ENCODE measurements at regions not wholly inside any gene's neighbourhood (a gene's known extent, or its start where the extent isn't known, plus 50 kb on each side); places are given as distances from the start of the nearest gene placed in this dataset.

DNA sequence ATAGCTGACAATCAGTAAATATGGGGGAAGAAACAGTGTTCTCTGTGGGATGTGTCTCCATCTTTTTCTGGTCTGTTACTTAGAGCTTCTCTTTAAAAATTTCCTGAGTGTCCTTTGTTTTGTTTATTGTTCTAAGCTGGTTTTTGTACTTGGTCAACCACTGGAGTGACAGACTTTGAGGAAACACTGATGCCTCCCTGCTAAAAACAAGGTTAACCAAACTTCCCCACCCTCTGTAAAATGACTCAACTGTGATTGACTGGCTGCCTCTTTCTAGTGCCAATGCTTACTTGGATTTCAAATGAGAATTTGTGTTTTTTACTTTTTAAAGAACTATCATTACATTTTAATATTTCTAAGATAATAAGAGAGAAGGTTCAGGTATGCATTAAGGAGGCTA lies 65.1 kb upstream of the SPINK5 start:
- H3K4me3 ChIP-seq (ENCODE audit: low read depth, low read length), result no peak overlapping the region
- TF ChIP-seq, protein P1, sequence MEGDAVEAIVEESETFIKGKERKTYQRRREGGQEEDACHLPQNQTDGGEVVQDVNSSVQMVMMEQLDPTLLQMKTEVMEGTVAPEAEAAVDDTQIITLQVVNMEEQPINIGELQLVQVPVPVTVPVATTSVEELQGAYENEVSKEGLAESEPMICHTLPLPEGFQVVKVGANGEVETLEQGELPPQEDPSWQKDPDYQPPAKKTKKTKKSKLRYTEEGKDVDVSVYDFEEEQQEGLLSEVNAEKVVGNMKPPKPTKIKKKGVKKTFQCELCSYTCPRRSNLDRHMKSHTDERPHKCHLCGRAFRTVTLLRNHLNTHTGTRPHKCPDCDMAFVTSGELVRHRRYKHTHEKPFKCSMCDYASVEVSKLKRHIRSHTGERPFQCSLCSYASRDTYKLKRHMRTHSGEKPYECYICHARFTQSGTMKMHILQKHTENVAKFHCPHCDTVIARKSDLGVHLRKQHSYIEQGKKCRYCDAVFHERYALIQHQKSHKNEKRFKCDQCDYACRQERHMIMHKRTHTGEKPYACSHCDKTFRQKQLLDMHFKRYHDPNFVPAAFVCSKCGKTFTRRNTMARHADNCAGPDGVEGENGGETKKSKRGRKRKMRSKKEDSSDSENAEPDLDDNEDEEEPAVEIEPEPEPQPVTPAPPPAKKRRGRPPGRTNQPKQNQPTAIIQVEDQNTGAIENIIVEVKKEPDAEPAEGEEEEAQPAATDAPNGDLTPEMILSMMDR (IDR thresholded peaks at IDR 0.05; ENCODE audit: insufficient read depth, low read length, missing control alignments), result no peak
- ChIA-PET CTCF (no interaction called here), POLR2A (no interaction called here)
- DNase-seq (ENCODE audit: low read depth, low spot score), result no peak

DNA sequence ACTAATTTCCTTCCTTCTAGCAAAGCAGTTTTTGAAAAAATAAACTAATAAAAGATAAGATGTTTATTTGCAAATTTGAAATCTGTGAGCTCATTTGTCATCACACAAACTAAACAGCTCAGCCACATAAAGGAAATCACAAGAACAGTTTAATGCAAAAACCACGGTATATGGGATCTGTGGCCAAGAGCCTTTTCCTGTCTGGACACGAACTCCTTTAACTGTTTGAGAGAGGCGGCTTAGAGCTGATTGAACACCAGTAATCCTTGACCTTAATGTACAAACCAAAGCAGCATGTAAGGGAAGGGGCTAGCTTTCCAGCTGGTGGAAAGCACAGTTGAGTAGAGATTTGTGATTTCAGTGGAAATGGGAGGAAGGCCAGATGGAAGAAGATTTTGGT lies 66.3 kb upstream of the SPINK5 start:
- POLR2A ChIA-PET, result no interaction called here
- no peak for DNase-seq (ENCODE audit: low read depth, low spot score)
- CTCF ChIA-PET, result no interaction called here
- no peak overlapping the region for H3K4me3 ChIP-seq (ENCODE audit: low read depth, low read length)
- TF ChIP-seq, protein P1 (IDR thresholded peaks at IDR 0.05; ENCODE audit: insufficient read depth, low read length, missing control alignments), result no peak

DNA sequence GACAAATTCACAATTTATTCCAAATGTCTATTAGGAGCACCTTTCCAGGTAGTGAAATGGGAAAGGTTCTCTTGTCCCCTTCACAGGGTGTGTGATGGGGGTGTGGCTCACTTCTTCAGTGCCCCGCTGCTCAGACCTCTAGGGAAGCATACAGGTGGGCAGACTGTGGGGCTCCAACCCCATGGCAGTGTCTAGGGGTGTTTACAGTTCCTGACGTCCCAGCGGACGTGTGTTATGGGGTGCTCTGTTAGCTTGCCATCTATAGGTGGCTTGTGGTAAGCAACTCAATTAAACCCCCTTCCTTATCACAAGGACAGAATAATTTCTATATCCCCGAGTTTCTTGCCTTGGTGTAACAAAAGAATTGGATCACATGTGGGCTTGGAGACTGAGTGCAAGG lies 67.4 kb upstream of the SPINK5 start:
- H3K4me3 ChIP-seq (ENCODE audit: low read depth, low read length), result no peak overlapping the region
- no peak for DNase-seq (ENCODE audit: low read depth, low spot score)
- POLR2A ChIA-PET, result no interaction called here
- TF ChIP-seq, protein P1 (IDR thresholded peaks at IDR 0.05; ENCODE audit: insufficient read depth, low read length, missing control alignments), result no peak
- CTCF ChIA-PET, result no interaction called here

DNA sequence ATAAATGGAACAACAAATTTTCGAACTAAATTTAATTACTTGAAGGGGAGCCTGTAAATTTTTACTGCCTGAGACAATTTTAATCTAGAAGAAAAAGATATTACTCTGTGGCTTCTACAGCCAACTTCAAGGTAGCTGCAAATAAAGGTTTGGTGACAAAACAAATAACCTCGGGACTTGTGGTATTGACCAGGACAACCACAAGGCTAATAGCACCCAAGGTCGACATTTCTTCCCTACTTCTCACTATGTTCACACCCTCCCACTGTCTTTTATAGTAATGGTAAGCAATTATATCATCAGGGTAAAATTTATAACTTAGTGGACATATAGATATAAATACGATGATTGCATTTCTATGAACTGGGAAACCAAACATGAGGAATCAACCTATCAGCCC lies 67.9 kb upstream of the SPINK5 start:
- TF ChIP-seq, protein P1 (IDR thresholded peaks at IDR 0.05; ENCODE audit: insufficient read depth, low read length, missing control alignments), result no peak
- no peak overlapping the region for H3K4me3 ChIP-seq (ENCODE audit: low read depth, low read length)
- POLR2A ChIA-PET, result no interaction called here
- no peak for DNase-seq (ENCODE audit: low read depth, low spot score)
- CTCF ChIA-PET, result no interaction called here

DNA sequence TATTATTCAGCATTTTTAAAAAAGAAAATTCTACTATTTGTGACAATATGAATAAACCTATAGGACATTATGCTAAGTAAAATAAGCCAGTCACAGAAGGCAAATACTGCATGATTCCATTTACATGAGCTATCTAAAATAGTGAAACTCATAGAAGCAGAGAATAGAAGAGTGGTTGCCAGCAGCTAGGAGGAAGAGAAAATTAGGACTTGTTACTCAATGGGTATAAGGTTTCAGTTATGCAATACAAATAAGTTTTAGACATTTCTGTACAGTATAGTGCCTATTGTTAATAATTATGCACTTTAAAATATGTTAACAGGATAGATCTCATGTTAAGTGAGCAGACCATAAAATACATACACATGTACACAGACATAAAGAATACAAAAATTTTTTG lies 73.8 kb upstream of the SPINK5 start:
- ChIA-PET POLR2A (no interaction called here), CTCF (no interaction called here)
- no peak overlapping the region for H3K4me3 ChIP-seq (ENCODE audit: low read depth, low read length)
- DNase-seq (ENCODE audit: low read depth, low spot score), result no peak
- TF ChIP-seq, protein P1 (IDR thresholded peaks at IDR 0.05; ENCODE audit: insufficient read depth, low read length, missing control alignments), result no peak

DNA sequence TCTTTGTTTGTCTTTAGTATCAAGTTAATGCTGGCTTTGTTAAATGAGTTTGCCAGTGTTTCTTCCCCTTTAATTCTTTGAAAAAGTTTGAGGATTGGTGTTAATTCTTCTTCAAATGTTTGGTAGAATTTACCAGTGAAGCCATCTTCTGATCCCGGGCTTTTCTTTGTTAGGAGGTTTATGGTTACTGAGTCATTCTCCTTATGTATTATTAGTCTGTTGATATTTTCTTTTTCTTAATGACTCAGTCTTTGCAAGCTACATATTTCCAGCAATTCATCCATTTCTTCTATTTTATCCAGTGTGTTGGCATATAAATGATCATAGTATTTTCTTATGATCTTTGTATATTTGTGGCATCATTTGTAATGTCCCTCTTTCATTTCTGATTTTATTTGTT lies 74.5 kb upstream of the SPINK5 start:
- DNase-seq (ENCODE audit: low read depth, low spot score), result no peak
- ChIA-PET POLR2A (no interaction called here), CTCF (no interaction called here)
- H3K4me3 ChIP-seq (ENCODE audit: low read depth, low read length), result no peak overlapping the region
- TF ChIP-seq, protein P1 (IDR thresholded peaks at IDR 0.05; ENCODE audit: insufficient read depth, low read length, missing control alignments), result no peak

Data from AG04449 (cell line).